ENCODE measurements at regions not wholly inside any gene's neighbourhood (a gene's known extent, or its start where the extent isn't known, plus 50 kb on each side); places are given as distances from the start of the nearest gene placed in this dataset.
A peak's percentile ranks its signal among the peaks of the same experiment; 100 is the strongest.

DNA sequence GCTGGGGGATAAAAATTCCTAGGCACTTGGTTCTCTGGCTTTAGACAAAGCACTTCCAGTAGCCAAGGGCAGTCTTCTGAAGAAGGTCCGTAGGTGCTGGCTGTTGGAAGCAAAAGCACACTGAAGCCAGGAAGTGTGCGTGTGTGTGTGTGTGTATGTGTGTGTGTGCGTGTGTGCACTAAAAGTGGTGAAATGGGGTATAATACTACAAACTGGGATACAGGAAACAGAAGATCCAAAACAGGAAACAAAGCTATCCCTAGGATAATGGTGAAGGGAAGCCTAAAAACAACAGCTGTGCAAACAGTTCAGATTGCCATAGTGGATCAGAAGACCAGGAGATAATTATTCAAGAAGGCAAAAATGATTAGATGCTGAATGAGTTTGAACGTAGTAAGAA, 103.4 kb downstream of the IL20RB start:
- DNase-seq (ENCODE audit: low spot score) = no peak

DNA sequence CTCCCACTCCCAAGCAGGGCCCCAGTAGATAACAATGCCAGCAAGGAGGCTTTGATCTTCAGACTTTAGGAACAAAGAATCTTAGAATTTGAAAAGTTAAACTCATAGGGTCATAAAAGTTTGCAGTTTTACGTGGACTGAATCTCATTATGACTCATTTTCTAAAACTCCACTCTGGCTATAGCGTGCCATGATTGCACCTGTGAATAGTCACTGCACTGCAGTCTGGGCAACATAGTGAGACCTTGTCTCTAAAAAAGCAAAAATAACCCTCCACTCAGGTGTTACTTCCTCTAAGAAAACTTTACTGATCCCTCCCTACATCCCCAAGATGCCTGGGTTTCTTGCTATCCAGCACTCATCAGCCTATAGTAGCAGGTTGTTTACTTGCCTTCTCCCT, 104.5 kb downstream of the IL20RB start:
- DNase-seq (ENCODE audit: low spot score) = no peak

DNA sequence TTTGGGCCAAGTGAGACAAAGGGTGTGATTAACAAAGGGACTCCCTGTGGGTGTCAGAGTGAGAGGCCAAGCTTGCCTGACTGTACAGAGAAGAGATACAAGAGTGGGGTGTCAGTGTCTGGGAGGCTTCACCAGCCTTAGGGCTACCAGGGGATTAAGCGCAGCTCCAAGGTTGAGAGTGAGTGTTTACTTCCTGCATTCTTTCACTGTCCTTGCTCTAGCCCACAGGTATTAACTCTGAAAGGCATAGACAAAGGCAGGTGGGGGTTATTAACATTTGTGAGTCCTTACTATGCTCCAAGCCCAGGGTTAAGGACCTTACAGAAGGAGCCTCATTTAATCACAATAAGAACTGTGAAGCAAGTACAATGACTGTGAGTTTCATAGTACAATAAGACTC, 107.6 kb downstream of the IL20RB start:
- no peak for DNase-seq (ENCODE audit: low spot score)

DNA sequence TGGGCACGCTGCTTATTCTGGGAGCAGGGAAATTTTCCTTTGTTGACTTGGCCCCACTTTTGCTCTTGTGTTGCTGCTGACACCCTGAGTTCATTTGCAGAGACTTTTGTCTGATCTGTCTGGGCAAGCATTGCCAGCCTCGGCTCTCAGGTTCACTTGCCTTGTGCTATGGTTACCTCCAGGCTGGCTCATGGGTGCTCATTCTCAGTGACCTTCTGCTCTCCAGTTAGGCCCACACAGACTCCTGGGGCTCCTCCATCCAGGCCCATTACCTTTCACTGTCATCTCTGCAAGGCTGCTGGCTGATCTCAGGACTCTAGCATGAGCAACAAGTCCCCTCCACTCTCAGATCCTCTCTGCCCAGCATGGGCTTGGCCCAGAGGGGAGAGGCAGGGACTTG, 108.3 kb downstream of the IL20RB start:
- no peak for DNase-seq (ENCODE audit: low spot score)

DNA sequence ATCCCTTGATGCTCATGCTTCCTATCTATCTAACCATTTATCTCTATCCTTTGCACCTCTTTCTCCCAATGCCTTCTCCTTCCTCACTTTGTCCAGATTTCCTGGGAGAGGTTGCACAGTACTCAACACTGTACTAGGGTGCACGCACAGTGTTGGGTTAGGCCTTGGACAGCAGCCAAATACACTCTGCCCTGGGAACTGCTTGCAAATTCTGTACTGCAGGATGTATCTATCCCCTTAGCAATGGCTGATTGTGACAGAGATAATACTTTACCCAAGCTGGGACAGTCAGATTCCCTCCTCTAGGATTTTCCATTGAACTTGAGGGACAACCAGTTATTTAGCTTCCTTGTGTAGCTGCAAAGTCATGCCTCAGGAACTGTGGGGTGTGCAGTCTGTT, 113.3 kb downstream of the IL20RB start:
- no peak for DNase-seq (ENCODE audit: low spot score)

DNA sequence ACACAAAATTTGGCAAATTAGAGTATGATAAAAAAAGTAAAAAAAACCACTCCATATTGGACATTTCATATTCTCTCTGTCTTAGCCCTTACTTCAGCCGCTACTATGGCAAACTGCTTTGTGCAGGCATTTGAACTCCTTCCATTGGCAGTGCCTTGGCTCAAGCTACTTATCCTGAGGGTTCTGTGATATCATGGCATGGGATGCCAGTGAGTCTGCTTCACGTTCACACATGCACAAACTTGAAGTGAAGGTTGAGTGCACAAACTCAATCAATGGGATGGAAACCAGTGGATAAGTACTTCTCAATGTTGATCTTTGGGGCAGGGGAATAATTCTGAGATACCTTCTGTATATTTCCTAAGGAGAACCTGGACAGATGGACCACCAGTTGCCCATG, 117.2 kb downstream of the IL20RB start:
- no peak for DNase-seq (ENCODE audit: low spot score)

DNA sequence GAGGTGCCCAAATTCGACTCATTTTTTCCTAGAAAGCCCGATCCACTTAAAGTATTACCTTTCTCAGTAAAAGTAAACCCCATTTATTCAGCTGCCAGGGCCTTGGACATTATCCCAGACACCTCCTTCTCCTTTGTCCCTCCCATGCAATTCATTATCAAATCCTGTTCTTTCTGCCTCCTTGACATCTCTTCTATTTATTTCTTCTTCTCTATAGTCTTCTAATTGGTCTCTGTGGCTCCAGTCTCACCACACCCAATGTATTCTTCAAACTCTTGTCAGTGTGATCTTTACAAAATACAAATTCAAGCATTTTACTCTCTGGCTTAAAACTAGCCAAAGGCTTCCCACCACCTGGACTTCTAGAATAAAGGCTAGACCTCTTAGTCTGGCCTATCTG, 120.3 kb downstream of the IL20RB start:
- no peak for DNase-seq (ENCODE audit: low spot score)

DNA sequence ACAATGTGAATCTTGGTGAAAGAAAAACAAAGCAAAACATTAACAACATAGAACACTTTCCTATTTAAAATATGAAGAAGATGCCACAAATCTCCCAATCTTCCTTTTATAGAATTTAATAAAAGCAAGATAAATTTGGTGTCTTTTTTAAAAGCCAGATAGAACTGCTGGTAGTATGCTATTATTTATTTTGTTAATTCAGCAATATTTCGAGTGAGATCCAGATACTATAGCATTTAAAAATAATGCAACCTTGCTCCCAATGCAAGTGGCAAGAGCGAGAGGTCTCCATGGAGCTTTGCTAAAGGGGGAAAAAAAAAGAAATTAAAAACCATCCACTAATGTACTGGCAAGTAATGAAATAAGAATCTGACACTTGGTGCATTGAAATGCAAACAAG, 121.8 kb downstream of the IL20RB start:
- no peak for DNase-seq (ENCODE audit: low spot score)

DNA sequence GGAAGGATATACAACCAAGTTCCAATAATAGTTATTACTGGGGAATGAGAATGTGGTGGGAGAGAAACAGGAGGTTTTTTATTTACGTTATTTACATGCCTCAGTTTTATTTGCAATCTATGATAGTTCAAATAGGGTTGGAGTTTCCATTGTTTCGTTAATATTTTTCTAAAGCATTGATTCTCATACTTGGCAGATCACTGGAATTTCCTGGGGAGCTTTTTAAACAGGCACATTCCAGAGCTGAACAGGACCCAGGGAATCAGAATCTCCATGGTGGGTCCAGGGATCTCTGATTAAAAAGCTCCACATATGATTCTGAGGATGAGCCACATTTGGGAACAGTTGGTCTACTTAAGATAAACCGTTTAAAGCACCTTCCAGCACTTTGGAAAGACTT, 123.9 kb downstream of the IL20RB start:
- no peak for DNase-seq (ENCODE audit: low spot score)

DNA sequence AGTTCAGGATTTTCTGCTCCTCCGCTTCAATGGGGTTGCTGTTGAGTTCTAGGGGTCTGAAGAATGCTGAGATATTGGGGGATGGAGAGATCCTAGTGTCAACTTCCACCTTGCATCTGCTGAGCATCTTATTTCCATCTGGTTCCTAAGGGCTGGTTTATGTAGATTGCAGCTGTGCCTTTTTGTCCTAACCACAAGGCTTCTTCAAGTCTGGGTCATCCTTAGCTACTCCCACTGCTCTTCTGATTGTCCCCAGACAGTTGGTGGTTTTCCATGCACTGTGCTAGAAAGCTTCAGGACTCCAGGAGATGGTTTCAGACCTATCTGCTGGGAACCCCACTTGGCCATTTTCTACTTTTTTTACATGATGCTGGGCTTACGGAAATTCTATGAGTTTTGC, 125.0 kb downstream of the IL20RB start:
- no peak for DNase-seq (ENCODE audit: low spot score)

DNA sequence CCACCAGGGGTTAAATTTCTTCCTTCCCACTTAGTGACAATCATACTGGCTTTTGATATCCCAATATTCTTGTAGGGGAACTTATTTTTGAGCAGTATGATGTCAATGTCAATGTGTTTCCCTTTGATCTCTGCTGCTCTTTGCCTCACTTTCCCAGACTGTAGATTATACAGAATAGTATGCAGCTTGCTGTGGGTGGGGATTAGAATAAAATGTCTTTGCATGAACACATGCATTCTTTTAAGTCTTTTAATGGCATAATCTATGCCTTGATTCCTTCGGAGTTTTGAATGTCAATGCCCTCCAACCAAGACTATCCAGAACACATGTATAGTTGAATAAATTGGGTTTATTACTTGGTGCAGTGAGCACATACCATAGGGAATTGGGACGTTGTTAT, 125.5 kb downstream of the IL20RB start:
- DNase-seq (ENCODE audit: low spot score) = no peak

DNA sequence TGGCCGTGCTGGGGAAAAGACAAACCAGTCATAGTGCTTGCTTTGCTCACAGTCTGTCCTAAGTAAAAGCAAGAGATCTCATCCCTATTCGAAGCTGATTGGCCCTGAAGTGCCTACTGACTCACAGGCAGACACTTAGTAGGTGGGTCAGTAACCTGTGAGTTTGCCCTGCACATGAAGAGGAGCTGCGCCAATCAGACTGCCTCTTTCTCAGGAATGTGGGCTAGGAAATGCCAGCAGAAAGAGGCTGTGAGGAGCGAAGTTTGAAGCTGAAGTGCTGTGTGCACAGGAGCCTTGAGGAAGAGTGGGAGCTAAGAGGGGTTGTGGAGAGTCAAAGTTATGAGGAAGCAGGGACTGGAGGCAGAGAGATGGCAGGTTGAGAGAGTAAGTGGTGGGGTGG, 126.8 kb downstream of the IL20RB start:
- no peak for DNase-seq (ENCODE audit: low spot score)

DNA sequence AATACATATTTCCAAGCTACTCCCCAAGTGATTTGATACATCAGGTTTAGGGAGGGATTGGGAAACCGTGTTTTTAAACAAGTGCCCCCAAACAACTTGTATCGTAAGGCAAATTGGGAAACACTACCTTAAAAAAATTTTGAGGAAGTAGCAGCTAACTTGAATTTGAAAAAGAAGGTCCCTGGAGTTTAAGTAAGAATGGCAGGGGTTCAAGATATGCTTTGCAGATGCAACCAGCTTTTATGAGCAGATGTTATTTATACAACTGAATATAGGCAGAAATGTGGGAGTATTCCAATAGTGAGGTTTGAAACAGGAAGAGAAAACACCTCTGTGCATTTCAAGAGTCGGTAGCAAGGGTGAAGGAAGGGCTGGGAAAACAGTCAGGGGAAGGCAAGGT, 139.6 kb downstream of the IL20RB start:
- no peak for DNase-seq (ENCODE audit: low spot score)

DNA sequence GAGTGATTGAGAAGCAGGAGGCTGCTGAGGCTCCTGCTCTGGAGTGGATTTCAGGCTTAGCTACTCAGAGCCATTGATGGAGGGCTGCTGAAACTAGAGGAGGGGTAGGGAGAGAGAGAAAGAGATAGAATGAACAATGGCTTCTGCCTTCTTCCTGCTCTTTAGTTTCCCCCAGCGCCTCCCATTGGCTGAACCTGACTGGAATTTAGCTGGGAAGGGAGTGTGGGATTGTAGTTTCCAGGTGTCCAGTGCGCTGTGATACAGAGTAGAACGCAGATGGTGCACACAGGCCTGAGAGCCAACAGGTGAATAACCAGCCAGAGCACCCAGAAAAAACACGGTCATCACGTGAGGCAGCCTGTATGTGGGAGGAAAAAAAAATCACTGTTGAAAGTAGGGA, 140.1 kb downstream of the IL20RB start:
- no peak for DNase-seq (ENCODE audit: low spot score)

DNA sequence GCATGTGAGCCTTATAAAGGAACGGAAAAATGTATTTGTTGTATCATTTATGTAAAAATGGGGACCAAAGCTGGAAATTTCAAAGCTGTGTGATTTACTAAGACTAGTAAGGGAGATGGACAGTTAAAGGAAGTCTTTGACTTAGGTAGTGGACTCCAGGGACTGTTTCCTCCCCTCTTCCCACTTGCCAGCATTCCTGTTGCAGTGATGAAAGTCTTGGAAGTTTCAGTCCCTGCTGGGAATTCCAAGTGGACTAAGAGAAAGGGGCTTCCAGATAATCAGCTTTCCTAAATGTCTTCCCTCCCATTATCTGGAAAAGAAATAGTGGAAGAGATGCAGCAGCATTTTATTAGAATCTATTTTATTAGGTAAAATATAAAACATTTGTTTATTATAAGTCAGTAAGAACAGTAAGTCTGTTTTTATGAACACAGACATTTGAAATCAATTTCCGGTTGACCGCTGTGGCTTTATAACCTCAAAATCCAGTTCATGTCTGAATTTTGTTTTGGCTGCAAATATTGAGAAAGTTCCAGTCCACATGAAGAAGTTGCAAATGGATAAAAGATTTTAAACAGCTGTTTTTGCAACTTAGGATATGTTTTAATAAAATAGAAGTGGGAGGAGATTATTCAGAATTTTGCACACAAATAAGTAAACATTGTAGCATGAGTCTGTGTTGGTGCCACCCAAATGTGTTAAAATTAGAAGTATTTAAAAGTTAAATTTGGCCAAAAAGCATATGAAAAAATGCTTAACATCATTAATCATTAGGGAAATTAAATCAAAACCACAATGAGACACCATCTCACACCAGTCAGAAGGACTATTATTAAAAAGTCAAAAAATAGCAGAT, 141.8 kb downstream of the IL20RB start:
- no peak for DNase-seq (ENCODE audit: low spot score)

DNA sequence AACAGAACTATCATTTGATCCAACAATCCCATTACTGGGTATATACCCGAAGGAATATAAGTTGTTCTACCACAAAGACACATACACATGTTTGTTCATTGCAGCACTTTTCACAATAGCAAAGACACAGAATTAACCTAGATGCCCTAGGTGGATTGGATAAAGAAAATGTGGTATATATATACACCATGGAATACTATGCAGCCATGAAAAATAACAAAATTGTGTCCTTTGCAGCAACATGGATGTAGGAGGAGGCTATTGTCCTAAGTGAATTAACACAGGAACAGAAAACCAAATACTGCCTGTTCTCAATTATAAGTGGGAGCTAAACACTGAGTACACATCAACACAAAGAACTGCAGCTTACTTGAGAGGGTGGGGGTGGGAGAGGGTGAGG, 142.5 kb downstream of the IL20RB start:
- no peak for DNase-seq (ENCODE audit: low spot score)

DNA sequence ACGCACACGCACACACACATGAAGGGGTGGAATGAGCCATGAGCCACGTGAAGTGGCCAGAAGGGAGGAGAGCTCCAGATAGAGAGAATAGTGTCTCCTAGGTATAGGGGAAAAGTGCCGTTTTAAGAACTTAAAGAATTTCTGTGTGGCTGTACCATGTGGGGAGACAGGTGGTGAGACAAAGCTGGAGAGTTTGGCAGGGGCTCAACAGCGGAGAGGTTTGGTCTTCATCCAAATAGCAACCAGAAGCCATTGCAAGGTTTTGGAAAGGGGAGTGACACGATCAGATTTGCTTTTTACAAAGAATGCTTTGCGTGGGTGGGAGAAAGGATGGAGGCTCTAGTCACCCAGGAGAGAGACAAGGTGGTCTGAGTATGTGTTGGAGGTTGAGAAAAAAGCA, 146.0 kb downstream of the IL20RB start:
- no peak for DNase-seq (ENCODE audit: low spot score)

DNA sequence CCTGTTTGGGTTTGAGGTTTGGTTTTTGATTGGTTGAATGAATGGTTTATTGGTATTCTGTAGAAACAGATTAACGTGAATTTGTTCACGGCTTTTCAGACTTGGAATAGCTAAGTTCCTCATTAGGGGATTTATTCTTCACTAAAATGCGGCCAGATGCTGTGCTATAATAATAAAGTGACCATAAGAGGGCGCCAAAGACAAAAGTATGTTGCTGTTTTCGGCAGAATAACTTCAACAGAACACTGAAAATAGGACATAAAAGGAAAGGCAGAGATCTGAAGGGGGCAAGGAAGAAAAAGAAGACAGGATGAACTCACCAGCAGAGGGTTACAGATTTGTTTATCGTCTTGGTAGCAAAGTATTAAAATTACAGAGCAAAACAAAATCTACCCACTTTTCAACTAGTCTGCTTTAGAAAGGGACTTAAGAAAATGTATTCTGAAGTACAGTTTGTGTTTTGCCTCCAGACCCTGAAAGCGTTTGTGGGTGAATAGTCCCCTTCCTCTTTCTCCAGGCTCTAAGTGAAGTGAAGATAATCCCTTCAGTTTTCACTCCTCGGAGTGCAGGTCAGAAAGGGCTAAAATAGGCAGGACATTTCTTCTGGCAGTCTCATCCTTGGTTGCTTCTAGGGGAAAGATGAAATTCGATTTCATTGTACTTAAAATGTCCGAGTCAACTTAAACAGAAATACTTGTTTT, 147.6 kb downstream of the IL20RB start:
- DNase-seq (ENCODE audit: low spot score) = peak; percentile 33

DNA sequence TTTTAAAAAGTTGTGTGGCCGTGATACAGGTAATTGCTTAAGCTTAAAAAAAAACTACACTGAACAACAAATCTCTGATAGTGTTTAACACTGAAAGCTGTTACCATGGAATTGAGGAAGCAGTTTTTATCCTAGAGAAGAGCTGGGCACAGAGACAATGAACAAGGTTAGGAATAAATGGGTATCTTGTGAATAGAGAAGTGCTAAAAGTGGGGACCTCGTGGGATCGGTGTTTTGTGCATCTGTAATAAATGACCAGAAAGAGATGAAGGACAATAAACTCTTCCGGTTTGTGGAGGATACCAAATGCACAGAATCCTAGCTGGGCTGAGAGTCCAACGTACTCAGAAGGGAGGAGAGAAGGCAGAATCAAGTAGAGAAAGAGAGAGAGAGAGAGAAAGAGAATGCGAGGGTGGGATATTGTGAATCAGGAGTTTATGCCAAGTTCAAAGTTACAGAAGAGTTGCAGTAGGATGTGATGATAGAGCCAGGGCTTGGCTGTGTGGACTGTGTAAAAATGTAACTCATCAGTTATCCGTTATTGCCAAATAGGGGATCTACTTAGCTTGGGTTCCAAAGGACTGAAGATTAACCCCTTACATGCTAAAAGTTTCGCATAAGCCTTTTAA, 148.9 kb downstream of the IL20RB start:
- no peak for DNase-seq (ENCODE audit: low spot score)

DNA sequence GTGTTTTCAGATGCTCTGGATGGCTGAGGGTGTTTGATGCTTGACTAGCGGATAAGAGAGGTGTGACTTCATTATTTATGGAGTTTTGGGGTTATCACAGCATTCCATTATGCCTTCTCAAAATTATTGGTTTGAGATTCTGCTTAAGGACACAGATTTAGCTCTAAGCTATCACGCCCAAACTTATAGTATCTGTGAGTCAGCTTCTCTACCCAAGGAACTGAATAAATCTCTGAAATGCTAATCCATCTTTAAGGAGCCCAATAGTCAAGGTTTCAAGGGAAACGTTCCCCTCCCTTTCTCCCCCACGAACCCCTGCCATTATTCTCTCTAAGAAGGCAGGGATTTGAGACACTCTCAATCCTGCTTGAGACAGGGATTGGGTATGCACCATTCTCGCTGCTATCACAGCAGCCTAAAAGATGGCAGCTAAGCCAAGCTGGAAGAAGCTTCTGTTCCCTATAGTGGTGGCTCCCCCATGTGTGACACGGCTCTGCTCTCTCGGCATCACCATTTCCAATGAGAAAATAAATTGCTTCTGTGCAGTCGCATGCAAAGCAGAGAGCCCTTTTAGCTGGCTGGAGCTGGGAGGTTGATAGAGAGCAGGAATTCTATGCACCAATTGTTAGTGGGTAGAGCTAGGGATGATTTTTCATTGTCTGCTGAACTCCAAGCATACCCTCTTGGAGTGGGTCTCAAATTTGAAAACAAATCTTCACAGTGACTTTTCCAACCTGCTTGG, 151.1 kb downstream of the IL20RB start:
- DNase-seq (ENCODE audit: low spot score) = no peak

DNA sequence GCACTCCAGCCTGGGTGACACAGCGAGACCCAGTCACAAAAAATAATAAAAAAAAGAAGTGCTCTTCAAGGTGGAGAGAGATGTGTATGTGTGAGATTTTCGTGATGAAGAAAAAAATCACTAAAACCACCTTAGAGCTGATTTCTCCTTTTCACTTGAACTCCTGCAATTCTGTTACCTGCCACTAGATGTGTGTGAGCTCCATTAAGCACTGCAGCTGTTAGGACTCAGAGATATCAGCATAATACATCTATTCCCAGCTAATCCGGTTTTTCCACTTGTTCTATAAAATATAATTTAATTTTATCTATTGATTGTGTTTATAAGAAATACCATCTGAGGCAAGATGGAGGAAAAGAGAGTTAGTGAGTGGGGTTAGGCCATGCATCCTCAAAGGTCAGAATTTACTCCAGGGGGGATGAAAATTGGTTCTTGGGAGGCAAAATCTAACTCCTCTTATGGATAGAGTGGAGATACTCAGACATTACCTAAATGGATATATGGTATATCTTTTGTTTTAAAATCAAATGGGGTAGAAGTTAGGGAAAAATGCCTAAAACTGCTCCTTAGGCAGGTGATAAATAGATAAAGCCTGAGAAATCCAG, 152.7 kb downstream of the IL20RB start:
- no peak for DNase-seq (ENCODE audit: low spot score)

DNA sequence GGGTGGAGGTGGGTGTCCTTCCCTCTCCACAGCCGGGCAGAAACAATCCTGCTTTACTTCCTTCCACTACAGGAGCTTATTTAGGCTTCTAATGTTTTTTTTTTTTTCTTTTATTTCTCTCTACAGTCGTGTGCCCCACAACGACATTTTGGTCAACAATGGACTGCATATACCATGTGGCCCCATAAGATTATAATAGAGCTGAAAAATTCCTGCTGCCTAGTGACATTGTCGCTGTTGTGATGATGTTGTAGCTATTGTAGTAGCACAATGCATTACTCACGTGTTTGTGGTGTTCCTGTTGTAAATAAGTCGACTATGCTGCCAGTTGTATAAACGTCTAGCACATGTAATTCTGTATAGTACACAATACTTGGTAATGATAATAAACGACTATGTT, 153.7 kb downstream of the IL20RB start:
- DNase-seq (ENCODE audit: low spot score) = no peak

All from CD4-positive, alpha-beta T cell treated with Interleukin-6 at 100 ng/mL for 8 hours (primary cell).